Choroid plexus epithelial cell (primary cell): ENCODE measurements at regions not wholly inside any gene's neighbourhood (a gene's known extent, or its start where the extent isn't known, plus 50 kb on each side); places are given as distances from the start of the nearest gene placed in this dataset.

Source experiments
- DNase-seq: peaks from one replicate; pipeline ENCODE4 v3.0.0-alpha.2; 2010; ENCODE audit warnings: low read depth
- H3K4me3 ChIP-seq: 2 replicates; pipeline ENCODE4 v1.5.1; 2011; ENCODE audit warnings: low read depth, mild to moderate bottlenecking, control low read depth, low read length, moderate library complexity
- CTCF ChIP-seq: conservative IDR thresholded peaks from 2 replicates; pipeline ENCODE4 v1.5.1; 2011; ENCODE audit warnings: low read depth, mild to moderate bottlenecking, control low read depth, inconsistent platforms, low read length, moderate library complexity

GRCh38 chr4:181307824-181308223, 935.4 kb upstream of the TENM3 start:
- no peak for TF ChIP-seq CTCF
- DNase-seq = no peak

GRCh38 chr4:181308476-181309312, 934.5 kb upstream of the TENM3 start:
- no peak overlapping the region for H3K4me3 ChIP-seq
- no peak for DNase-seq
- TF ChIP-seq CTCF = no peak

More at GRCh38 chr4:181307824-181308223, 935.4 kb upstream of the TENM3 start:
- no peak overlapping the region for H3K4me3 ChIP-seq

GRCh38 chr4:181312066-181312465, 931.1 kb upstream of the TENM3 start:
- H3K4me3 ChIP-seq = no peak overlapping the region
- no peak for TF ChIP-seq CTCF
- DNase-seq = no peak

- H3K4me3 ChIP-seq = no peak overlapping the region
- no peak for DNase-seq
- no peak for TF ChIP-seq CTCF
These were observed 923.6 kb upstream of the TENM3 start for GRCh38 chr4:181319629-181320028.

GRCh38 chr4:181323061-181323460, 920.1 kb upstream of the TENM3 start:
- TF ChIP-seq CTCF = no peak
- no peak for DNase-seq
- H3K4me3 ChIP-seq = no peak overlapping the region

- DNase-seq = no peak
- H3K4me3 ChIP-seq = no peak overlapping the region
- no peak for TF ChIP-seq CTCF
These were observed 912.5 kb upstream of the TENM3 start for GRCh38 chr4:181330654-181331201.

GRCh38 chr4:181331214-181331613, 912.0 kb upstream of the TENM3 start:
- DNase-seq = no peak
- no peak overlapping the region for H3K4me3 ChIP-seq
- TF ChIP-seq CTCF = no peak
